ENCODE measurements at regions not wholly inside any gene's neighbourhood (a gene's known extent, or its start where the extent isn't known, plus 50 kb on each side); places are given as distances from the start of the nearest gene placed in this dataset.
A peak's percentile ranks its signal among the peaks of the same experiment; 100 is the strongest.
"Not testable (repeated sequence)": the region's sequence is repeated elsewhere in the genome, so short reads cannot be mapped to it uniquely, and the experiment has no call there.

DNA sequence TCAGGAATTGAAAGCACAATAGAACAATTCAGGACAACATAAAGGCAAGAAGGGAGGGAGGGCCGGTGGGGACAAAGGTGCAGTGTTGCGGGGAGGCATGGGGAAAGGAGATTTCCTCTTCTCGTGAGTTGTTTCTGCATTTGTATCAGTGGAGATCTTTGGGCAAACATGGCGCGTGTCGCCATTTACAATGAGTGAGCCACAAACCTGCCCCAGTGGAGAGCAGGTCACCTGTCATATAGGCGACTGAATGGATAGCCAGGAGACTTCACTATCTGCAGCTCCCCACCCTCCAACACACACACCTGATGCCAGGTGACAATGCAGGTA, 87.7 kb upstream of the SLC45A1 start:
- no peak overlapping the region for H3K4me3 ChIP-seq (ENCODE audit: low read depth, low read length)

DNA sequence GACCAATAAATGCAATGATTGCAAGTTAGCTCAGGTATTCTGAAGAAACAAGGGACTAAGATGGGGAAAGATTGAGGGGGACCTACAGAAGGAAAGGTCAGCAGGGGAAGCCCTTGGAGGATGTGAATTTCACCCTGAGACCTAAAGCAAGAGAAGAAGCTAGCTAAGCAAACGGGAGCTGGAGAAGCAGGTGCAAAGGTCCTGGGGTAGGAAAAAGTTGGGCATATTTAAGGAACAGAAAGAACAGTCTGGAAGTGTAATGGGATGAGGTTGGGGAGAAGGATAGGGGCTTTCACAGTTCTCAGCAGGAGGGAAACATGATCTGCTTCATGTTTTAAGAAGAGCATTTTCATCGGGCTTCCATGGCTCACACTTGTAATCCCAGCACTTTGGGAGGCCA, 89.7 kb upstream of the SLC45A1 start:
- H3K4me3 ChIP-seq (ENCODE audit: low read depth, low read length), result no peak overlapping the region

DNA sequence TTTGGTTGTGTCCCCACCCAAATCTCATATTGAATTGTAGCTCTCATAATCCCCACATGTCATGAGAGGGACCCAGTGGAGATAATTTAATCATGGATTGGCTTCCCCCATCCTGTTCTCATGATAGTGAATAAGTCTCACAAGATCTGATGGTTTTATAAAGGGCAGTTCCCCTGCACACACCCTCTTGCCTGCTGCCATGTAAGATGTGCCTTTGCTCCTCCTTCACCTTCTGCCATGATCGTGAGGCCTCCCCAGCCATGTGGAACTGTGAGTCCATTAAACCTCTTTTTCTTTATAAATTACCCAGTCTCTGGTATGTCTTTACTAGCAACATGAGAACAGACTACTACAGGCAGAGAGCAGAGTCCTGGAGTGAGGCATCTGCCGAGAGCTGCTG, 90.2 kb upstream of the SLC45A1 start:
- H3K4me3 ChIP-seq (ENCODE audit: low read depth, low read length), result not testable (repeated sequence)

DNA sequence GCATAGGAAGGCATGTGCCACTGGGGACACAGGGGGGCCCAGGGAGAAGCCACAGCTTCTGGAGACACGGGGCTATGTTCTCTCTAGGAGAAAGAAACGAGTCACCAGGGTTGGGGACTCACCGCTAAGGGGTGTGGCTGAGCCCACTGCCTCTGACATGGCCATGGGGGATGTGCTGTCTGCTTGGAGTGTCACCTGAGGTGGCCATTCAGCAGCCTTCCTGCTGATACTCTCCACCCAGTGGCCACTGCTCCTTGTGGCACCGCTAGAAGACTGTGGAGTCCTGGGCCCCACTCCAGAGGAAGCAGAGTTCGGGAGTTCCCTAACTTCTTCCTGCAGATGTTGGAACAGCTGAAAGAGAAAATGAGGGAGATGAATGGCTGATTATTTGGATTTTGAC, 91.2 kb upstream of the SLC45A1 start:
- no peak overlapping the region for H3K4me3 ChIP-seq (ENCODE audit: low read depth, low read length)

DNA sequence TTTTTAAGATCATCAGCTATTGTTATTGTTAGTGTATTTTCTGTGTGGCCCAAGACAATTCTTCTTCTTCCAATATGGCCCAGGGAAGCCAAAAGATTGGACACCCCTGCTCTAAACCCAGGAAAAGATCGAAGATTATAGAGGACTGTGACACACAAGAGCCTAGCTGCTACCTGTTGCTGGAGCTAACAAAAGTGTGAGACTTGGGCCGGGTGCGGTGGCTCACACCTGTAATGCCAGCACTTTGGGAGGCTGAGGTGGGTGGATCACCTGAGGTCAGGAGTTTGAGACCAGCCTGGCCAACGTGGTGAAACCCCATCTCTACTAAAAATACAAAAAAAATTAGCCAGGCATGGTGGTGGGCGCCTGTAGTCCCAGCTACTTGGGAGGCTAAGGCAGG, 91.9 kb upstream of the SLC45A1 start:
- not testable (repeated sequence) for H3K4me3 ChIP-seq (ENCODE audit: low read depth, low read length)

DNA sequence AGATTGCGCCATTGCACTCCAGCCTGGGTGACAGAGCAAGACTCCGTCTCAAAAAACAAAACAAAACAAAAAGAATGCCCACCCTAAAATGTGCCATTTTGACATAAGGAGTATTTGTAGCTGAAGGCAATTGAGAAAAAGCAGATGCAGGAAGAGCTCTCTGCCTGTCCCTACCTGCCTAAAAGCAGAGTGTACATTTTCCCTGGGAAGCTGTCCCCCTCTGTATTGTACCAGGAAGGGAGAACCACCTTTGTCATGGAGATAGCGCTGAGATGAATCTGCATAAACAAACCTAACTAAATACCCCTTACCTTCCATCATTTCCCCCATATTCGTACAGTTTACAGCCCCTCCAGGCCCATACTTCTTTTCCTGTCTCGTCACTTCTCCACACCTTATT, 94.4 kb upstream of the SLC45A1 start:
- no peak overlapping the region for H3K4me3 ChIP-seq (ENCODE audit: low read depth, low read length)

DNA sequence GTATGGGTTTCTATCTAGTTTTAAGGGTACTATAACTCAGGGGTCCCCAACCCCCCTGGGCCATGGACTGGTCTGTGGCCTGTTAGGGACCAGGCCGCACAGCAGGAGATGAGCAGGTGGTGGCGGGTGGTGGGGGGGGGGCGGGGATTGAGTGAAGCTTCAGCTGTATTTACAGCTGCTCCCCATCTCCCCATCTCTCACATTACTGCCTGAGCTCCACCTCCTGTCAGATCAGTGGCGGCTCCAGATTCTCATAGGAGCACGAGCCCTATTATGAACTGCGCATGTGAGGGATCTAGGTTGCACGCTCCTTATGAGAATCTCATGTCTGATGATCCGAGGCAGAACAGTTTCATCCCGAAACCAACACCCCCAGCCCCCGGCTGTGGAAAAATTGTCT, 95.1 kb upstream of the SLC45A1 start:
- H3K4me3 ChIP-seq (ENCODE audit: low read depth, low read length), result no peak overlapping the region

DNA sequence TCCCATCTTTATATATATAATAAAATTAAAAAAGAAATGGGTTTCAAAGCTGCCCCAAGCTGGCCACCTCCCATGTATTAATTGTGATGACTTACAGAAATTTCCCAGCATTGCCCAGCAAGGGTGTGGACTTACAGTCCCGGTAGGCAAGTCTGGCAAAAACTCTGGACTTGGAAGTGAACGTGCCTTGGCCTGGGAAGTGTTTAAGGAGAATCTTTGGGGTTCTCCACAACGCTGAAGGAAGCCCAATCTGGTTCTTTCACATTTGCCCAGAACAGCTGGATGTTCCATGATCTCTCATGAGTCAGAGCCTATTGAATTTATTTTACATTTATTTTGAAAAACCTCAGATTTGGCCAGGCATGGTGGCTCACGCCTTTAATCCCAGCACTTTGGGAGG, 98.4 kb upstream of the SLC45A1 start:
- H3K4me3 ChIP-seq (ENCODE audit: low read depth, low read length), result no peak overlapping the region

DNA sequence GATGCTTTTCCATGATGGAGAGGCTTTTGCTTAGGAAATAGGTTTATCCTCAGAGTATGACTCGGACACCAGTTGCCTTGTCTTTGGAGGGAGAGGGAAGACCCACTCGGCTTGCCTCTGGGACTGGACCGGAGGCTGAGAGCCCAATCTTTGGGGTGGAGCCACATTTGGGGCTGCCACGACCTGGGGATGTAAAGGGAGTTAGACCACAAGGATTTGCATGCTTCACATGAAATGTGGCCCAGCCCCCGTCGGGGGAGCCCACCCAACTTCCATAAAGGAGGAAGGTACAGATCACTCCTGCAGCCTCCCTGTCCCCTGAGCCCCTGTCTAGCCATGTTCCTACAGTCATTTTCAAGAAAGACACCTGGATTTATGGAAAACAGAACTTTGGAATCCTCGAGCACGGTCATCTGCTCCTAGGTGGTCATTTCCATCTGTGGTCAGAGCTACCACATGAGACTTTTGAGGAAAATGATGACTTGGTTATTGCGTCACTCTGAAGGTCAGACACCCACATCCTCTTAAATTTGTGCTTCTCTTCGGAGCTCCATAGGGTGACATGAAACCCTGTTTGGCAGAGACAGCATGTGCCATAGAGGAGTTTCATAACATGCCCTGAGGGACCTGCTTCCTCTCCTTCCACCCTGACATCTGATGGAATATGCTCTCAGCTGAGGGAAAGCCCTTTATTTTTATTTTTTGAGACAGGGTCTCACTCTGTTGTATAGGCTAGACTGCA, 99.4 kb upstream of the SLC45A1 start:
- H3K4me3 ChIP-seq (ENCODE audit: low read depth, low read length), result no peak overlapping the region

DNA sequence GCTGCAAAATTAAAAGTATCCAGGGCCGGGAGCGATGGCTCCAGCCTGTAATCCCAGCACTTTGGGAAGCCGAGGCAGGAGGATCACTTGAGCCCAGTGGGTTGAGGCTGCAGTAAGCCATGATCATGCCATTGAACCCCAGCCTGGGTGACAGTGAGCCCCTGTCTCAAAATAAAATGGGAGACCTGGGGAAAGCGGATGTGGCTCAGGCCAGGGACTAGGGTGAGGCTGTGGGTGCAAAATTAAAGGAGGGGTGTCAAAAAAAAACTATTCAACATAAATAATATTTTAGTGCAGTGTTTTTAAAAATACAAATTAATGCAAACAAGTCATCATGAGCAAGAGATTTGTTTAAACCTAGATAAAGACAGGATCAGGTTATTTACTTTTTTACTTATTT, 100.1 kb upstream of the SLC45A1 start:
- H3K4me3 ChIP-seq (ENCODE audit: low read depth, low read length), result peak overlapping the region; percentile 6

DNA sequence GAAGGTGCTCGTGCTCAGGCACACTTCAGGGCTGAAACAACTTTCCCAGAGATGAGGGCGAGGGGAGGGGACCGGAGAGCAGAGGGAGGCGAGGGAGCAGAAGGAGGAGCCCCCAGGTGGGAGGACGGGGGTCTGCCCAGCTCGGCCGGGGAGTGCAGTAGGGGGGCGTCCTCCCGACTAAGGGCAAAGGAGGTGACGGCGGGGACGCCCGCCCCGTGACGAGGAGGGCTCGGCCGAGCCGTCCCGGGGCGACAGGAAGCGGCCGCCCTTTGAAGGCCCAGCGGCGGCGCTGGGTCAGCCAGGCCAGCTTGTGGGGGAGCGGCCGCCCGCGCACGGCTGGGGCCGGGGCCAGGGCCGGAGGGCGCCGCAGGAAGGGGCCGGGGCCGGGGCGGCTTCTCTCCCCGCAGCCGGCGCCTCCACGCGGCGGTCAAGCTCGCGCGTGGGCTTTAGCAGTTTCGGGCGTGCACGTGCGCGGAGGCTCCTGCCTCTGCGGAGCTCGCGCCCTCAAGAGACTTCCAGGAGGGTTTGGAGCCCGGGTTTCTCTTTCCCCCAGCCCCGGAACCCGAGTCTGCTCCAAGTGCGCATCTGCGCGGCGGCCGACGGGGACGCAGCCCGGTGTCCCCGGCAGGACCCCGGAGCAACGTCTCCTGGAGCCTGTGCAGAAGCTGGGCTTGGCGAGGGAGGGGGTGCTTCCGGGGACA, 100.8 kb upstream of the SLC45A1 start:
- peak overlapping the region; percentile 6 for H3K4me3 ChIP-seq (ENCODE audit: low read depth, low read length)

DNA sequence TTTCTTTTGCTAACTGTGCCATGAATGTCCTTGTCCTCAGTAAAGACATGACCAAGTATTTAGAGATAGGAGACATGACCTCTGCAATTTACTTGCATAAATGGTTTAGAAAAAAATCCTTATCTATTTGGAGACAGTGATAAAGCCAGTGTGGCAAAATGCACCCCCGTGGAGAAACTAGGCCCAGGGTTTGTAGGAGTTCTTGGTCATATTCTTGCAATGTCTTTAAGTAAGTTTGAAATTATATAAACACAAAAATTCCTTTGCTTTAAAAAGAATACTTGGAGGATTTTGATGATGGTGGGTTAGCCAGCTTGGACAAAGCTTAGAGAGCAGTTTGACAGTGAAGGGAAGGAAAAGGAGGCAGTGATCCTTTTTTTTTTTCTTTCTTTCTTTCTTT, 101.9 kb upstream of the SLC45A1 start:
- no peak overlapping the region for H3K4me3 ChIP-seq (ENCODE audit: low read depth, low read length)

DNA sequence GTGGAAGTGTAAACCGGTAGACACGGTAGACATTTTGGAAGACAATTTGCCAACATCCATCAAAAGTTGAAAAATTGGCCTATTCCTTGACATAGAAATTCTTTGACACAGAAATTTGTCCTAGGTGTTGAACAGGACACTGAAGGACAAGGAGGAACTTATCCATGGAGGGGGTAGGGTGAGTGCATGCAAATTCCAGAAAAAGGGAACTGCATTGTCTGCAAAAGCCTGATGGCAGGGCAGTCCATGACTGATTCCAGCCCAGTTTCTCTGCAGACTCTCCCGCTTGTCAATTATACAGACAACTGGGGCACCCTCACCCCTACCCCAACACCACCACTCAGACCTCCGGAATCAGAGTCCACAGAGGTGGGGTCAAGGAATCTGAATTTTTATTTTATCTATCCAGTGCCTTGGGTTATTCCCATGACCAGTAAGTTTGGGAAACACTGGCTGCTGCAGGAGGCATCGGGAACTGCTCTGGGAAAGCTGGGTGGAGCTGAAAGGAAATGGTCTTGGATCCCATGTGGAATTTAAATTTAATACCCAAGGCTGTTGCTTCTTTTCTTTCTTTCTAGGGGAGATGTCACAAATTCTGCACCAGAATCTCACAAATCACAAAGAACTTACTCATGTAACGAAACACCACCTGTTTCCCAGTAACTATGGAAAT, 103.3 kb upstream of the SLC45A1 start:
- no peak overlapping the region for H3K4me3 ChIP-seq (ENCODE audit: low read depth, low read length)

DNA sequence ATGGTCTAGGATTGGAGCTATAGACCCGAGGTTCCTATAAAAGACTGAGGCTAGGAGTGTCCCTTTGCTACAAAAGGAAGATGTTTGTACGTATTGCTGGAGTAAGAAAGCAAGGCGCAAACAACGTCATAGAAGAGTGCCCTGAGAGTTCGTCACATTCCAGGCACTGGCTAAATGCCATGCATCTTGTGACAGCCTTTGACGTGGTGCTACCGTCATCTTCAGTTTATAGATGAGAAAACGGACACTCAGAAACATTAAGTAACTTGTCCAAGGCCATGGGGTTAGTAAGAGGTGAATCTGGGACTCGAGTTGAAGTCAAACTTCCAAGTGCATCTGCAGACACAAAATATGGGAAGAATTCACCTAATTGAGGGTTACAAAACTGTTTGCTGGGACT, 104.2 kb upstream of the SLC45A1 start:
- no peak overlapping the region for H3K4me3 ChIP-seq (ENCODE audit: low read depth, low read length)

DNA sequence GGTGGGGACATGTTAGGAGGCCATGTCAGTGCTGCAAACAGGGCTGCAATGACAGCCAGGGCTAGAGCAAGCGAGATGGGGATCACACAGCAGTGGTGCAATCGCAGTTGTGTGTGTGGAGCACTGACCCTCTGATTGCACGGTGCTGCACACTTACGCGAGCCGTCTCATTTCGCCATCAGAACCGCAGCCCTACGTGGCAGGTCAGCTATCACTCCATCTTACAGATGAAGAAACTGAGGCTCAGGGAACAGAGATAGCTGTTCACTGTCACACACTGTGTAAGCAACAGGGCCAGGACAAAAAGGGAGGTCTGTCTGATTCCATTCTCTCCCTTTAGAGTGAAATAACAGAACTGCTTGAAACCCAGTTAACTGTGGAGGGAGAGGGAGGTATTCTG, 104.8 kb upstream of the SLC45A1 start:
- H3K4me3 ChIP-seq (ENCODE audit: low read depth, low read length), result no peak overlapping the region

DNA sequence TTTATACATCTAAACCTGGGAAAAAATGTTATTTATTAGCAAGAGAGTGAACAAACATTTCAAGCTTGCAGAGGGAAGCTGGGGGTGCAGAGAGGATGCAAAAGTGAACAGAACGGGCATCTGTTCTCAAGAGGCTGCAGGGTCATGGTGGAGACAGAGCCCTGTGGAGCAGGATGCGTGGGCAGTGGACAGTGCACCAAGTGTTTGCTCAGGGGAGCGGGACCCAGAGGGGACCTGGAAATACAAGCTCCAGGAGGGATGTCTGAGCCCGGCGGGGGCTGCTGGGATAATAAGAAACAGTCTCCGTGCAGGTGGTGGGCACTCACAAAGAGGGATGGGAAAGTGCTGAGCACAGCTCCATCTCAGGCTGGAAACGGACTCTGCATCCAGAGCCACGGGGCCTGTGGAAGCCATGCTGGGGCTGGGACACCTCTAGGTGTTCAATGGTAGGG, 105.3 kb upstream of the SLC45A1 start:
- H3K4me3 ChIP-seq (ENCODE audit: low read depth, low read length), result no peak overlapping the region

DNA sequence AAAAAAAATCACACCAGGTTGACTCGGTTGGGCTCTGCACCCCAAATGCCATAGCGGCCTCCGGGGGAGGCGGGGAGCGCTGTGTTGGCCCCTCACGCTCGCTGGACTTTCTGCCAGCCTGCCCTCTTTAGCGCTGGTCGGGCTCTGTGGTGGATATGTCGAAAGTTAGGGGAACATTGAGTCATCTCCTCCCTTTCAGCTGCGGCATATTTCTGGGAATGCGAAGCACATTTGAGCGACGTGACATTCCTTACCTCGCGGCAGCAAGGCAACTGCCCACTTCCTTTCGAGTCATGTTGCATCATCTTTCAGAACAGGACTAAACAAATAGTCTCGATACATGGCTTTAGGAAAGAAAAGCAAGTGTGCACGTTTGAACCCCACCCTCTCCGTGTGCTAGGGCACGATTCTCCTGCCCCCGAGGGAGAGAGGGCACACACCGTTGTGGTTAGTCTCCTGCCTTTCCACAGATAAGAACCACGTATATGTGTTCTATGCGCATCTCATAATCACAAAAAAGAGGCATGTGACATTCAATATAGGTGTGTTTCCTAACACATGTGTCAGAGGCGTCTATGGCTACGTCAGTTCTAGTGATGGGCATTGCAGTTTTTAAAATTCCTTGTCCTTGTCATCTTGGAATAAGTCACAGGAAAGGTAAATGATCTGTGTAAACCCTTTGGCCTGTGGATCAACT, 105.9 kb upstream of the SLC45A1 start:
- no peak overlapping the region for H3K4me3 ChIP-seq (ENCODE audit: low read depth, low read length)

DNA sequence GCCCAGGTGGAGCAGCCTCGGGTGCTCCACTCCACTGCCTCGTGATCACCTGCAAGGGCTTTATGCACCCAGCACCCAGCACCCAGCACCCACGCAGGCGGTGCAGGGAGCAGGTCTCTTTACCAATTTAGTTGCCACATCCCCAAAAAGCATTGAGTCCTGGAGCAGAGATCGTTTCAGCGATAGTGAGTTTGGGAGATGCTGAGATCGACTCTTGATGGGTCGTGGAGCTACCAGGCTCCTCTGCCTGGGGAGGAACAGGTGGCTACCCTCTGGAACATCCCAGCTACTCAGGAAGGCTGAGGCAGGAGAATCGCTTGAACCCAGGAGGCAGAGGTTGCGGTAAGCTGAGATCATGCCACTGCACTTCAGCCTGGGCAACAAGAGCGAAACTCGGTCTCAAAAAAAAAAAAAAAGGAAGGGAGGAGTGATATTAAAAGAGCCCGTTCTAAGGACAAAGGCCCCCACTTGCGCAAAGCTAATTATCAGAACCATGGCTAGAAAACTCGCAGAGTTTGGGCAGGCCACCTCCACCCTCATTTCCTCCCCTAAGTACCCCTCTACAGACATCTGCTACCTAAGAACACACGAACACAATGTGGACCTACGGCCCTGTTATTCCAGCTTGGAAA, 106.5 kb upstream of the SLC45A1 start:
- H3K4me3 ChIP-seq (ENCODE audit: low read depth, low read length), result no peak overlapping the region

DNA sequence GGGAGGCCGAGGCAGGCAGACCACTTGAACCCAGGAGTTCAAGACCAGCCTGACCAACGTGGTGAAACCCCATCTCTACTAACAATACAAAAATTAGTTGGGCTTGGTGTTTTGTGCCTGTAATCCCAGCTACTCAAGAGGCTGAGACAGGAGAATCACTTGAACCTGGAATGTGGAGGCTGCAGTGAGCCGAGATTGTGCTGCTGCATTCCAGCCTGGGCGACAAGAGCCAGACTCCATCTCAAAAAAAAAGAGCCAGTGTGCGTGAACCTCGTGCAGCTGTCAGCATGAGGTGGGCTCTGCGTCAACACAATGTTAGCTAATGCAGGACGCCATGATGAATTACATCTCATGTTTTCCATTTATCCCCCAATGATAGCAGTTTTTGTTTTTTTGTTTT, 110.7 kb upstream of the SLC45A1 start:
- H3K4me3 ChIP-seq (ENCODE audit: low read depth, low read length), result no peak overlapping the region

DNA sequence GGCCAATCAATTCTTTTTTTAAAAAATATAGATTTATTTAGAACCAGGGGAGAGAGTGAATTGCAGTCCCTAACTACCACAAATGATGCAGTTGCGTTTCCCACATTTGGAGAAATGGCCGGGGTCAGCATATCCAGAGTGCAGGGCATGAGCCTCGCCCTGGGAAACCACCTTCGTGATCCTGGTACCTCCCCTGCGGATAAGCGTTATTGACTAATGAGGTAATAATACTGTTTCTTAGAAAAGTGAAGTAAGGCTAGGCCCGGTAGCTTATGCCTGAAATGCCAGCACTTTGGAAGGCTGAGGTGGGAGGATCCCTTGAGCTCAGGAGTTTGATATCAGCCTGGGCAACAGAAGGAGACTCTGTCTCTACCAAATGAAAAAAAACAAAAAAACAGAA, 111.5 kb upstream of the SLC45A1 start:
- H3K4me3 ChIP-seq (ENCODE audit: low read depth, low read length), result no peak overlapping the region

DNA sequence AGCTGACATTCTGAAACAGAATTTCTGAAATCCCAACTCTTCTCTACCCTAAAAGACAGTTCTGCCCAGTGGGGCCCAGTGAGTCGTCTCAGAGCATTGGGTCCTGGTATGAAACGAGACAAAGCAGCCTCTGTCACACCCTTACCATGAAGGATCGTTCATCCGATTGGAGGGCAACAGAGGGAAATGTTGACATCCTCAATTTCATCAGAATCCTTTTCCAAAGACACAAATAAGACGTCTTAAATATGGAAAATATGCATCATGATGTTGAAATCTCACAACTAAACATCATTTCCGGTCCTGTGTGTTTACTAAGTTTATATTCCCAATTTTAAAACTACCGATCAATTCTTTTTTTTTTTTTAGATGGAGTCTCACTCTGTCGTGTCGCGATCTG, 112.1 kb upstream of the SLC45A1 start:
- H3K4me3 ChIP-seq (ENCODE audit: low read depth, low read length), result no peak overlapping the region

Data from iPS-11a (cell line).